GM12892 (cell line): ENCODE measurements at regions not wholly inside any gene's neighbourhood (a gene's known extent, or its start where the extent isn't known, plus 50 kb on each side); places are given as distances from the start of the nearest gene placed in this dataset.

Experiments
- DNase-seq: peaks from one replicate; pipeline ENCODE4 v3.0.0; 2011; ENCODE audit not compliant: insufficient read length
- FAIRE-seq: peaks from 2 replicates; lab custom pipeline; 2011; peaks lifted over from hg19 to GRCh38; lab: Jason Lieb, UNC
- POLR2A ChIP-seq: IDR thresholded peaks from 2 replicates; pipeline ENCODE4 v1.6.1; 2011; ENCODE audit warnings: low read depth, low read length, control low read depth
- POLR2AphosphoS5 ChIP-seq: IDR thresholded peaks from 2 replicates; pipeline ENCODE4 v1.6.1; 2011; ENCODE audit warnings: low read depth, low read length, control low read depth
- TAF1 ChIP-seq: IDR thresholded peaks from 2 replicates; pipeline ENCODE4 v1.6.1; 2011; ENCODE audit warnings: low read depth, mild to moderate bottlenecking, control low read depth, low read length, borderline replicate concordance

DNA sequence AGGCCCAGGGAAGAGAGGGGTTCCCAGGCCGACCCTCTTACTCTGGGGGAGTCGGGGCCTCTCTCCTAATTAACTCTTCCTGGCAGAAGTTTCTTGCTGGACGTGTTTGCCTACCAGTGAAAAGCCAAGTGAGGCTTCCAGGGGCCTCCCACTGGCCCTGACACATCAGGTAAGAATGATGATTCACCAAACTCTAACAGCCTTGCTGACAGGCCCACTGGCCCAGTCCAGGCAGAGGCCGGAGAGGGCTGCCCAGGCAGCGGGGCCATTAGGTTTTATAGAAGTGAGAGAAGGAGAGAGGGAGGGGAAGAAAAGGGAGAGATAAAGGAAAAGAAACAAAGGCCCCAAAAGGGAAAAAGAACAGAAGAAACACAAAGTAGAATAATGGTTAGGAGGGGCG, 50.8 kb upstream of the FOXE1 start:
- TF ChIP-seq POLR2AphosphoS5 = no peak
- TF ChIP-seq POLR2A = no peak
- no peak for TF ChIP-seq TAF1
- DNase-seq (no peak), FAIRE-seq (no peak)

DNA sequence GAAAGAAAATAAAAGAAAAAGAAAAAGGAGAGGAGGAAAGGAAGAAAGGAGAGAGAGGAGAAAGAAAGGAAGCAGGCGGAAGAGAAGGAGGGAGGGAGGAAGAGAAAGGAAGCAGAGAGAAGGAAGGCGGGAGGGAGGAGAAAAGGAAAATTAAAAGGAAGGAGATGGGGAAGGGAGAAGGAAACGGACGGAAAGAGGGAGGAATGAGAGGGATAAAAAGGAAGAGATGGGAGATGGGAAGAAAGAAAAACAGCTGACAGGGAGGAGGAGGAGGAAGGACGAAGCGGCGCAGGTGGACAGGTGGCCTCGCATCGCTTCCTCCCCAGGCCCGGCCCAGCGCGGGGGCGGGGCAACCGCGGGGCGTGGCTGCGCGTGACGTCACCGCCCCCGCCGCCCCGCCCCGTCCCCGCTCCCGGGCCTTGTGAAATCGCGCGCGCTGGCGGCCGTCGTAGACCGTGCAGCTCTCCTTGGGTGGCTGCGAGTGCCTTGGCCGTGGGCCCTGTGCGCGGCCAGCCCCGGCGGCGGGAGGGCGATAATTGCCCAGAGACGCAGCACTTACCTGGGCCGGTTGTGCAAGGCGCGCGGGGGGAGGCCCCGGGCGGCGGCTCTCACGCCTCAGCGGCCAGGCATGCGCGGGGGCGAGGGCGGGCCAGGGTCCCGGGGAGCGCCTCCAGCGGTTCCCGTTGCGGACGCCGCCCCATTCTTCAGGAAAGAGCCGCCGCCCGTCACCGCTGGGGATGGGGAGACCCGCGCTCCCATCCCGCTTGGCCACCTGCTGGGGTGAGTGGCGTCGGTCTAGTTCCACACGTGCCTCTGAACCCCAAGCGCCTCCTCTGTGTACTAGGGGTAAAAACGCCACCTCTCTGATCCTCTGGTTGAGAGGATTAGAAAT, 49.6 kb upstream of the FOXE1 start:
- peak; percentile 82 for FAIRE-seq
- peak; percentile 82 for DNase-seq

More for the DNA sequence above, 49.6 kb upstream of the FOXE1 start:
- no peak for TF ChIP-seq POLR2A
- TF ChIP-seq POLR2AphosphoS5 = no peak
- no peak for TF ChIP-seq TAF1
